ENCODE measurements at regions not wholly inside any gene's neighbourhood (a gene's known extent, or its start where the extent isn't known, plus 50 kb on each side); places are given as distances from the start of the nearest gene placed in this dataset.

DNA sequence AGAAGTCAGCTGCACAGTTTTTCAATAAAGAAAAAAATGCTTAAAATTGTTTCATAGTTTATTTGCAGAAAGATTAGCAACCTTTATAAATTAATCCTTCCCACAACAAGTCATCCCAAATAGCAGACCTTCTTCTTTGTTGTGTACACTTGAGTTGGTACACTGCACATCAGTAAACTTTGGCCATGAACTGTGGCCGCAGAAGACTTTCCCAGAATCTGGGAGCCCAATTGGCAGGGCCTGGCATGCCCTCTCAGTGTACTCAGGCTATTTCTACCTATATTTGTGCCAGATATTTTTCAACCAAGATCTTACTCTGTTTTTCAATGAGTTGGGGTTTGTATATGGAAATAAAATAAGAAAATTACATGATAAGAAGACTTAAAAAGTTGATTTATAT lies 133.1 kb downstream of the DIPK2A start:
- H3K36me3 ChIP-seq (ENCODE audit: control insufficient read depth, insufficient read depth, low read length) = no peaks in the 10 kb centered on the region

DNA sequence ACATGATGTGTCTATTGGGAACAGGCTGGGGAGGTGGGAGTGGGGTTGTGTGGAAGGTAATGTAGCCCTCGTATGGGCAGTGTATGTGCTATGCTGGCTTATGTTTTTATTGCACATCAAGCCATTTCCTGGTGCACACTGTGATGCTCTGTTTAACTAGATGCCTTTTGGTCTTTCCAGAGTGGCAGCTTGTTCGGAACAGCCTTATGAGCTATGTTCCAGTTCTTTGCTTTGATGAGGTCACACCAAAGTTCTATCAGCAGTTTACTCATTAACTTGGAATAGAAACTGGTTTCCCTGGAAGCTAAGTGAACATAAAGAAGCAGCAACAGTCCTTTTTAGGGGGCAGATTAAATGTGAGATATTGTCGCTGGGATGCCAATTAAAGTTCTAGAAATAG lies 133.9 kb downstream of the DIPK2A start:
- DNase-seq = peak; percentile 61 to 75
- 34% methylated on average over 2 of the region's 3 CpGs for WGBS (ENCODE audit: insufficient coverage, low lambda C conversion rate)
- no peak overlapping the region for H3K4me3 ChIP-seq (ENCODE audit: low read length)
- no peaks in the 10 kb centered on the region for H3K27me3 ChIP-seq (ENCODE audit: control insufficient read depth, insufficient read depth, low read length)
- H3K36me3 ChIP-seq (ENCODE audit: control insufficient read depth, insufficient read depth, low read length) = no peaks in the 10 kb centered on the region
- H3K27ac ChIP-seq (ENCODE audit: low read length) = no peak overlapping the region
- no peaks in the 10 kb centered on the region for H3K9me3 ChIP-seq (ENCODE audit: control insufficient read depth, low read depth, low read length)
- no peaks in the 10 kb centered on the region for H3K4me1 ChIP-seq (ENCODE audit: control insufficient read depth, insufficient read depth, low read length)

More for the DNA sequence above, 133.1 kb downstream of the DIPK2A start:
- DNase-seq = no peak
- Histone ChIP-seq H3K27me3 (ENCODE audit: control insufficient read depth, insufficient read depth, low read length) (no peaks in the 10 kb centered on the region), H3K27ac (ENCODE audit: low read length) (no peak overlapping the region), H3K9me3 (ENCODE audit: control insufficient read depth, low read depth, low read length) (peaks cover 4% of the 10 kb centered on the region), H3K4me3 (ENCODE audit: low read length) (no peak overlapping the region), H3K4me1 (ENCODE audit: control insufficient read depth, insufficient read depth, low read length) (no peaks in the 10 kb centered on the region)
- no CpG with 5 or more reads among the region's 1 CpG for WGBS (ENCODE audit: insufficient coverage, low lambda C conversion rate)

DNA sequence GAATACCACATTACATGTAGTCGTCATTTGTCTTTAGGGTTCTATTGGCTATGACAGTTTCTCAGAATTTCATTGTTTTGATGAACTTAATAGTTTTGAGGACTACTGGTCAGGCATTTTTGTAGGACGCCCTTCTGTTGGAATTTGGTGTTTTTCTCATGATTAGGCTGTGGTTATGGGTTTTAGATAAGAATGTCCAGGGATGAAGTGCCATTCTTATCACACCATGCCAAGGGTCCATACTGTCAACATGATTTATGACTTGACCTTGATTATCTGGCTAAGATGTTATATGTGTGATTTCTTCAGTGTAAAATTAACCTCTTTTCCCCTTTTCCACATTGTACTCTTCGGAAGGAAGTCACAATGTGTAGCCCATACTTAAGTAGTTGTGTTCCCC lies 135.3 kb downstream of the DIPK2A start:
- Histone ChIP-seq H3K27ac (ENCODE audit: low read length) (no peak overlapping the region), H3K36me3 (ENCODE audit: control insufficient read depth, insufficient read depth, low read length) (no peaks in the 10 kb centered on the region), H3K4me3 (ENCODE audit: low read length) (no peak overlapping the region), H3K27me3 (ENCODE audit: control insufficient read depth, insufficient read depth, low read length) (no peaks in the 10 kb centered on the region), H3K4me1 (ENCODE audit: control insufficient read depth, insufficient read depth, low read length) (no peaks in the 10 kb centered on the region), H3K9me3 (ENCODE audit: control insufficient read depth, low read depth, low read length) (no peaks in the 10 kb centered on the region)
- DNase-seq = no peak
- WGBS (ENCODE audit: insufficient coverage, low lambda C conversion rate) = 73% methylated on average over 2 of the region's 3 CpGs

DNA sequence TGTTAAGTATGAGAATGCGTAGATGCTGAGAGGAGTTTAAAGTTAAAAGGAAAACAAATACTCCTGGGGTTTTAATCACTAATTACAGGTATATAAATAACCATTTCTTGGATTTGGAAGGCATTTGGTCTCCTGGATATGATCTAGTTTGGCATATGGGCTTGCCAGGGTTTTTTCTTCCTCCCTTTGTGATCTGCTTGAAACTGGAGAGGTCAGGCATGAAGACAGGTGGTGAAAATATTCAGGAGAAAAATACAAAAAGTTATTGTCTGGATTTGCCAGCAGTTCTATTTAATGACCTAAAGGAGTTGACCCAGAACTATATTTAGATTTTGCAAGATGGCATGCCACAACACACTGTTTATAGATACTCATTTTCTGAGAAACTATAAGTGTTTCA lies 136.3 kb downstream of the DIPK2A start:
- no peak for DNase-seq
- H3K9me3 ChIP-seq (ENCODE audit: control insufficient read depth, low read depth, low read length) = no peaks in the 10 kb centered on the region
- no peak overlapping the region for H3K27ac ChIP-seq (ENCODE audit: low read length)
- H3K36me3 ChIP-seq (ENCODE audit: control insufficient read depth, insufficient read depth, low read length) = no peaks in the 10 kb centered on the region
- H3K27me3 ChIP-seq (ENCODE audit: control insufficient read depth, insufficient read depth, low read length) = no peaks in the 10 kb centered on the region
- H3K4me1 ChIP-seq (ENCODE audit: control insufficient read depth, insufficient read depth, low read length) = no peaks in the 10 kb centered on the region
- H3K4me3 ChIP-seq (ENCODE audit: low read length) = no peak overlapping the region
- no CpG with 5 or more reads among the region's 1 CpG for WGBS (ENCODE audit: insufficient coverage, low lambda C conversion rate)

DNA sequence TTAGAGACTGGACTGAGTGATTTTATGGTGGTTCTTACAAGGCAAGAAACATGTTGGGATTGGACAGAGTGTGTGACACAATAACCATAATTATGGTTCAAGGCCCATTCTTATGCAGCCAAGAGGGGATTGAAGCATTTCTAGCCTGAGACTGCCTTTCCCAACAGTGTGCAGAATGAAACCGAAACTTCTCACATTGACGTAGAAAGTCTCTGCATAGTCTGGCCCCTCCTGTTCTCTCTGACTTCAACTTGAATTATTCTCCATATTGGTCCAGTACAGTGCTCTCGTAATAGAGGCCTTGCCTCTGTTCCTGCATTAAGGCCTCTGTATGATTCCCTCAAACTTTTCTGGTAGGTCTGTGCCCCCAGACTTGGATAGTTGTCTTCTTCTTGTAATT lies 138.3 kb downstream of the DIPK2A start:
- no CpG with 5 or more reads among the region's 3 CpGs for WGBS (ENCODE audit: insufficient coverage, low lambda C conversion rate)
- Histone ChIP-seq H3K4me3 (ENCODE audit: low read length) (no peak overlapping the region), H3K4me1 (ENCODE audit: control insufficient read depth, insufficient read depth, low read length) (no peaks in the 10 kb centered on the region), H3K36me3 (ENCODE audit: control insufficient read depth, insufficient read depth, low read length) (no peaks in the 10 kb centered on the region), H3K27ac (ENCODE audit: low read length) (no peak overlapping the region), H3K9me3 (ENCODE audit: control insufficient read depth, low read depth, low read length) (no peaks in the 10 kb centered on the region), H3K27me3 (ENCODE audit: control insufficient read depth, insufficient read depth, low read length) (no peaks in the 10 kb centered on the region)
- peak in 1 of 2 donors; percentile 31 for DNase-seq

DNA sequence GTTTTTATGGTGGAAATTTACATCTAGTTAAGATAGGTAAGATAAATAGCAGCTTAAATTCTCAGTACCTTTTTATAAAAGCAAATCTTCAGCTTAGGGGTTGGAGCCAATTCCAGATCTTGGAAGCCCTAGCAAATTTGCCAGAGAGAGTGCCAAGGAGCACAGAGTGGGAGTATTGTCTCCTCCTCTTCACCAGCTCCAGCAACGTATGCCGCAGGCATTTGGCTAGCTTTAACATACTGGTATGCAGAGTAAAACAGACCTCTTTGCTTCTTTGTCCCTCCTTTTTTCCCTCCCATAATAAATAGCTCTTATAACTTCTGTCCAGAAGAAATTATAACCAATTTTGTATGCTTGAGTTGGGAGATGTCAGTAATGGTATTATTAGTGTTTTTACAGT lies 140.4 kb downstream of the DIPK2A start:
- Histone ChIP-seq H3K4me3 (ENCODE audit: low read length) (no peak overlapping the region), H3K4me1 (ENCODE audit: control insufficient read depth, insufficient read depth, low read length) (no peaks in the 10 kb centered on the region), H3K27ac (ENCODE audit: low read length) (no peak overlapping the region), H3K36me3 (ENCODE audit: control insufficient read depth, insufficient read depth, low read length) (no peaks in the 10 kb centered on the region), H3K9me3 (ENCODE audit: control insufficient read depth, low read depth, low read length) (no peaks in the 10 kb centered on the region), H3K27me3 (ENCODE audit: control insufficient read depth, insufficient read depth, low read length) (no peaks in the 10 kb centered on the region)
- WGBS (ENCODE audit: insufficient coverage, low lambda C conversion rate) = no CpG with 5 or more reads among the region's 2 CpGs
- DNase-seq = no peak

DNA sequence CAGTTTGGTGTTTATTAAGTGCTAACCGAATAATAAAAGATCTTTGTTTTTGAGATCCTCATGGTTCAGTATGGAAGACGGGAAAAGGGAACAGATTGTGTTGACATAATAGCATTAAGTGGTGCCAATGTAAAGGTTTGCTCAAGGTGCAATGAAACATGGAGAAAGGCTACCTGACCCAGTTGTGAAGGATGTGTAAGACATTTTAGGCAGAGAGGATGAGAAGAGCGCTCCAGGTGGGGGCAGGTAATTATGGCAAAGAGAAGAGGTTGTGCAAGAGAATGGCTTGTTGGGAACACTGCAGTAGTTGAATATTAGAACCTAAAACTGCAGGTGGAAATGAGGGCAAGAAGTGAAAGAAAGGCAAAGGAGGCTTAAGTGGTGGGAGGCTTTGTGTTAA lies 140.8 kb downstream of the DIPK2A start:
- no peaks in the 10 kb centered on the region for H3K36me3 ChIP-seq (ENCODE audit: control insufficient read depth, insufficient read depth, low read length)
- no peaks in the 10 kb centered on the region for H3K27me3 ChIP-seq (ENCODE audit: control insufficient read depth, insufficient read depth, low read length)
- no peaks in the 10 kb centered on the region for H3K9me3 ChIP-seq (ENCODE audit: control insufficient read depth, low read depth, low read length)
- 94% methylated on average over 2 of the region's 3 CpGs for WGBS (ENCODE audit: insufficient coverage, low lambda C conversion rate)
- DNase-seq = no peak
- H3K4me3 ChIP-seq (ENCODE audit: low read length) = no peak overlapping the region
- no peaks in the 10 kb centered on the region for H3K4me1 ChIP-seq (ENCODE audit: control insufficient read depth, insufficient read depth, low read length)
- H3K27ac ChIP-seq (ENCODE audit: low read length) = no peak overlapping the region

DNA sequence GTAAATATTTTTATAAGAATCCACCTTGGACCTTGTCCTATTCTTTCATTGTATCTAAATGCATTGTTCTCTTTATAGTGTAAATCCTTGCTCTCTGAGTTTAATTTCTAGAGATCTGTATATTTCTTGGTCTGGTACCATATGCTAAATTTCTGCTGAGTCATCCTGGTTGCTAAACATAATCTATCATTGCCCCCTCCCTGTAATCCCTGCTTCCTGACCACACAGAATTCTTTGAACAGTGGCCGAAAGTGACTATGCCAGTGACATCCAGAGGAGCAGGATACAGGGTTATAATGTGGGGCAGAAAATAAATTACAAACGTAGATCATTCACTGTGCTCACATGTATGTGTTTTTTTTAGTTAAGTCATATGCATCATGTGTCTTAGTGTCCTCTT lies 143.1 kb downstream of the DIPK2A start:
- Histone ChIP-seq H3K9me3 (ENCODE audit: control insufficient read depth, low read depth, low read length) (no peaks in the 10 kb centered on the region), H3K27me3 (ENCODE audit: control insufficient read depth, insufficient read depth, low read length) (no peaks in the 10 kb centered on the region), H3K4me3 (ENCODE audit: low read length) (no peak overlapping the region), H3K36me3 (ENCODE audit: control insufficient read depth, insufficient read depth, low read length) (no peaks in the 10 kb centered on the region), H3K27ac (ENCODE audit: low read length) (no peak overlapping the region), H3K4me1 (ENCODE audit: control insufficient read depth, insufficient read depth, low read length) (peaks cover 2% of the 10 kb centered on the region)
- WGBS (ENCODE audit: insufficient coverage, low lambda C conversion rate) = no CpG with 5 or more reads among the region's 2 CpGs
- no peak for DNase-seq

DNA sequence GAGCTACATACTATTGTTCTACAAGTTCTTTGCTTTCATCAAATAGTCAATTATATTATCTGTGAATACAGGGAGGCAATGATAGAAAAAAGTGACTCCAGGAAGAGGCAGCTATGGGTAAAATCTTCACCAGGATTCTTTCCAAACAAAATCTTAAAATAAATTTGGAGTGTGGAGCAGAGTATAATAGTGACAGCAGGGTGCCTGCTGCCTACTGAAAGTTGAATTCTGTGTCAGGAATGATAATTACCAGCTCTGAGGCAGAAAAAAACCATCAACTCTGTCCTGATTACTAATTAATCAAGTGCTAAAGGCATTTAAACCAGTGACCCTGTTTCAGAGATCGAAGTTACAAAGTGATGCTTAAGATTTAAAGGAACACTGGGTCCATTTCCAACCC lies 148.0 kb downstream of the DIPK2A start:
- Histone ChIP-seq H3K4me3 (ENCODE audit: low read length) (no peak overlapping the region), H3K36me3 (ENCODE audit: control insufficient read depth, insufficient read depth, low read length) (no peaks in the 10 kb centered on the region), H3K27ac (ENCODE audit: low read length) (peak overlapping the region; percentile 46), H3K9me3 (ENCODE audit: control insufficient read depth, low read depth, low read length) (no peaks in the 10 kb centered on the region), H3K27me3 (ENCODE audit: control insufficient read depth, insufficient read depth, low read length) (no peaks in the 10 kb centered on the region), H3K4me1 (ENCODE audit: control insufficient read depth, insufficient read depth, low read length) (peaks cover 3% of the 10 kb centered on the region)
- DNase-seq = no peak
- WGBS (ENCODE audit: insufficient coverage, low lambda C conversion rate) = no CpG with 5 or more reads among the region's 1 CpG

DNA sequence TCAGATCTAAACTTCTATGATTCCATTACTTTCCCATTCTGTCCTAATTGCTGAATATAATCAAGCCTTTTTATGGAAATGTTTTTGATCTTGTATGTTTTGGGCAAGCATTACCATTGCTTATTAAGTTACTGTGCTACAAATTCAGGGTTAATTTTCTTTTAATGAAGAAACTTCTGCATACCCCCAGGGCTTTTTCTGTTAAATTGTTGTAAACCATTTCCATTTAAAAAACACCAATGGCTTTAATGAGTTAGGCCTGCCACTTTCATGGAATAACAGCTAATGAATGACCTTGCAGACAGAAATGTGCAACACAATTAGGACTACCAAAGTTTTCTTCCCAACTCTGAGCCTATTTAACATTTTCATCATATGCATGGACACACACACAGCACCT lies 150.0 kb downstream of the DIPK2A start:
- Histone ChIP-seq H3K4me1 (ENCODE audit: control insufficient read depth, insufficient read depth, low read length) (peaks cover 3% of the 10 kb centered on the region), H3K36me3 (ENCODE audit: control insufficient read depth, insufficient read depth, low read length) (no peaks in the 10 kb centered on the region), H3K27me3 (ENCODE audit: control insufficient read depth, insufficient read depth, low read length) (no peaks in the 10 kb centered on the region), H3K4me3 (ENCODE audit: low read length) (no peak overlapping the region), H3K9me3 (ENCODE audit: control insufficient read depth, low read depth, low read length) (no peaks in the 10 kb centered on the region), H3K27ac (ENCODE audit: low read length) (no peak overlapping the region)
- DNase-seq = no peak

DNA sequence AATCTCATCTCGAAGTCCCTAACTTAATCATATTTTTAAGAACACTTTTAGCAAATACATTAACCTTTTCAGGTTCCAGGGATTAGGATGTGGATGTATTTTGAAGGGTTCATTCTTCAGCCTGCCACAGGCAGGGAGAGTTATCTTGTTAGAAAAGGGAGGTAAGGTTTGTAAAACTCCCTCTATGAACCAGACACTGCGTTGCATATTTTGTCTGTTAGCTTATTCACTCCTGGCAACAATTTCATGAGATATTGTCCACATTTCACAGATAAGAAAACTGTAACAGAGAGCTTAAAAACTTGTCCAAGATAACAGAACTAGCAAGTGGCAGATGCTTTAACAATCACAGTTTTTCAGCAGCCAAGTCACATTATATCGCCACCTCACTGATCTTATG lies 155.4 kb downstream of the DIPK2A start:
- Histone ChIP-seq H3K27ac (ENCODE audit: low read length) (no peak overlapping the region), H3K36me3 (ENCODE audit: control insufficient read depth, insufficient read depth, low read length) (no peaks in the 10 kb centered on the region), H3K27me3 (ENCODE audit: control insufficient read depth, insufficient read depth, low read length) (no peaks in the 10 kb centered on the region), H3K4me3 (ENCODE audit: low read length) (no peak overlapping the region), H3K4me1 (ENCODE audit: control insufficient read depth, insufficient read depth, low read length) (no peaks in the 10 kb centered on the region), H3K9me3 (ENCODE audit: control insufficient read depth, low read depth, low read length) (no peaks in the 10 kb centered on the region)
- WGBS (ENCODE audit: insufficient coverage, low lambda C conversion rate) = 70% methylated on average over 2 of the region's 3 CpGs
- DNase-seq = no peak

All from large intestine (tissue), 3 donors.